GM21717 (cell line): ENCODE measurements at regions not wholly inside any gene's neighbourhood (a gene's known extent, or its start where the extent isn't known, plus 50 kb on each side); places are given as distances from the start of the nearest gene placed in this dataset.

ENCODE experiments used
- ATAC-seq: cut with Tn5 transposase; IDR thresholded peaks from one replicate; pipeline ENCODE4 v1.9.1; 2021; ENCODE audit warnings: mild to moderate bottlenecking, moderate library complexity; ENCODE audit not compliant: unreplicated experiment

DNA sequence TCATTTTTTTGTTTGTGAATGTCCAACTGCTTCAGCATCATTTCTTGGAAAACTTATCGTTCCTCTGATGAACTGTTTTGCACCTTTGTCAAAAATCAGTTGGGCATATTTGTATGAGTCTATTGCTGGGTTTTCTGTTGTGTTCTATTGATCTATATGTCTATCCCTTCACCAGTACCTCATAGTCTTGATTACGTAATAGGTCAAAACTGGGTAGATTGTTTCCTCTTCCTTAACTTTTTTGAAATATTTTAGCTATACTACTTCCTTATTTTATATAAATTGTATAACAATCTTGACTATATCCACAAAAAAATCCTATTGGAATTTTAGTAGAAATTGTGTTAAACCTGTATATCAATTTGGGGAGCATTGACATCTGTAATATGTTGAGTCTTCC, 104.1 kb upstream of the PALS2 start:
- no peak for ATAC-seq

DNA sequence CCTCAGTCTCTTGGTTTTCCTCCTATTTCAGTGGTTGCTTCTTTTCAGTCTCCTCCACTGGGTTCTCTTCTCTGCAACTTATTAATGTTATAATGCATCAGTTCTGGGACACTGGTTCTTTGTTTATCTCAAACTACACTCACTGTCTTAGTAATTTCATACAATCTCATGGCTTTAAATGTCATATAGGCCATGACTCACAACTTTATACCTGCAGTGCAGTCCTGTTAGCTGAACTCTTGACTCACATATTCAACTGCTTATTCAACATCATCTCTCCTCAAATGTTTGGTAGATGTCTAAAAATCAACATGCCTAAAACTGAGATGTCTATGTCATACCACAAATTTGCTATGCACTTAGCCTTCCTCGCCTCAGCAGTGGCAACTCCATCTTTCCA, 101.2 kb upstream of the PALS2 start:
- no peak for ATAC-seq

DNA sequence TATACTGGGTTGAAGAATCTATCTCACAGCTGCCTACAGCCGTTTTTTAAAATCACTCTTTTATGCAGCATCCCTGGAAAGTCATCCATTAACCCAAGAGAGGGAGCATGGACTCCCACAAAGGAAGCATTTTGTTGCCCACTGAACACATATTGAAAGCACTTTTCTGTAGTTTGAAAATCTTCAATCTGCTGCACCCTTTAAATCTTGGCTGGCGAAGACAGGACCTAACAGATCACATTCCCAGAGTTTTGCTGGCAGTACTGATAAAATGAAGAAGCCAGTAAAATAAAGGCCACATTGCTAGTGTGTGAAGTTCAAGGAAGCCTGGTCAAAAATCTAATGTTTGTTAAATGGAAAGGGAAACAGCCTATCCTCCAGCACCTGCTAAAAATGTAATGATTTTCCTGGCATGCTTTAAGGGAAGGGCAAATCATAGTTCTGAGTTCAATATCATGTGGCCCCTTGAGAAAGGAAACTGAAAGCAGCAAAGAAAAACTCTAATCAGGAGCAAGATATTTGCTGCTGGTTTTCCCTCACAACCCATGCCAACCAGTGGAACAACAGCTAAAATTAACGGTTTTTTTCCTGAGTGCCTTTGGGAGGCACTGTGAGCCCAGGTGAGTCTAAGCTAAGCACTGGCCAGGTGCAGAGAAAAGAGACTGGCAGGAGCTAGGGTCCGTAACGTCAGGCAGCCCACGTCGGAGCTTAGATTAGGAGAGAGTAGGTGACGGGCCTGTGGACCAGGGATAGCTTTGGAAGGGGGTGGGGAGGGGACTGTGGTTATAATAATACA, 97.9 kb upstream of the PALS2 start:
- no peak for ATAC-seq

- ATAC-seq, result no peak
These were observed 97.0 kb upstream of the PALS2 start for GRCh38 chr7:24476227-24476626.

GRCh38 chr7:24477398-24478136, 95.7 kb upstream of the PALS2 start:
- ATAC-seq, result no peak

GRCh38 chr7:24478137-24478655, 95.1 kb upstream of the PALS2 start:
- no peak for ATAC-seq

- no peak for ATAC-seq
These were observed 92.8 kb upstream of the PALS2 start for GRCh38 chr7:24480501-24480900.

DNA sequence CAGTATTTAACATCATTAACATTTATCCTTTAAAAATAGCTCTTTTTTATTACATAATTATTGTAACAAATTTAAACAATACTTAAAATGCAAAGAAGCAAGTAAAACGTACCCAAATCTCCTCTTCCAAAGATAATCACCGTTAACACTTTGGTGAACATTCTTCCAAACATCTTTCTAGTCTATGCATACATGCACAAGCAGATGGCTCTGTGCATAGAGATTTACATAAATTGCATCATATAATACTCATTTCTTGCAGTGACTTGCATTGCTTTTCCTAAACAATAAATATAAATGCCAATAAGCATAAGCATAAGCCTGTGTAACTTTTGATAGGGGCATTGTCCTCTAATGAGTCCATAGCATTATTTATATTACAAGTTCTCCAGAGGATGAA, 89.4 kb upstream of the PALS2 start:
- no peak for ATAC-seq

DNA sequence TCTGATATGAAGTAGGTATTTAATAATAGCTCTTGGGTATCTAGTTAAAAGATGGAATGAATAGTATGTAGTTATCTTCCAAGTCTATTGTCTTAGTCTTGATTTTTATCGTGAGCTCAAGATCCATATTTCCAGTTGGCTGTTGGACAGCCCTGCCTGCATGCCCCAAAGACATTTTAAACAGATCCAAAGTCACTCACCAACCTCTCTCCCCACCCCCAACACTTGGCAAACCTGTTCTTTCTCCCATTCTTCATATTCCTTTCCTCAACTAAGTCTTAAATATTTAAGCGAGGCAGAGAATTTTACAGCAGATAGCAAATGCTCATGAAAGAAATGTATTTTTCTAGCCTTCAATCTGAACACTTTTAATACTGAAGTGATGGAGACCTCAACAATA, 80.7 kb upstream of the PALS2 start:
- no peak for ATAC-seq

GRCh38 chr7:24494832-24495231, 78.4 kb upstream of the PALS2 start:
- no peak for ATAC-seq

- ATAC-seq, result no peak
These were observed 77.2 kb upstream of the PALS2 start for GRCh38 chr7:24496036-24496435.

DNA sequence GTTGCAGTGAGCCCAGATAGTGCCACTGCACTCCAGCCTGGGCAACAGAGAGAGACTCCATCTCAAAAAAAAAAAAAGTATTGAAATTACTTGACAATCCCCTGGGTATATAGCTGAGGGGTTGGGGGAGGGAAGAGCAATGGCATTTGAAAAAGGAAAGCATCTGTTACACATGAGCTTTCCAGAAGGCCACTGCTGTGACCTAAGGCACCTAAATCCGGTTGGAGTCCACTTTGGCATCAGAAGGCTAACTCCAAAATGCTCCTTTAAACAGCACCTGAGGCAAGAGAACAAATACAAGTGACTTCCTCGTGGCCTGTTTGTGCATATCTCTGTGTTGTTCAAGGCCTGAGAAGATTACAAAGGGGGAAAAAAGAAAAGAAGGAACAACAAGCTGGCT, 74.8 kb upstream of the PALS2 start:
- no peak for ATAC-seq

- no peak for ATAC-seq
These were observed 73.4 kb upstream of the PALS2 start for GRCh38 chr7:24499871-24500270.

DNA sequence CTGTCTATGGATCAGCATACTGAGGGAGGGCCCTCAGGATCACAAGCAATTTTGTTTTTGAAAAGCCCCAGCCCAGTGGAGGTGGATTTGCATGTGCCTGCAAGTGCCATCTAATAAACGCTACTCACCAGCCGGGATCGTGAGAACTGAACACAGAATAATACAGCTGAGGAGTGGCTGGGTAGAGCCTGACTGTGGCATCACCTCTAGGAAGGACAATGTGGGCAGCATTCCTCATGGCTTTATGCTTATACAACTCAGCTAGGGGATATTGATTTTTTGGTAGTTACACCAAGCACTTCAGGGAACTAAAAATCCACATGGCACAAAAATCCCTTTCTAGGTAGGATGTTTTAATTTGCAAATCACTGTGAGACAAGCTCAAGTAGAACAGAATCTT, 72.7 kb upstream of the PALS2 start:
- no peak for ATAC-seq

DNA sequence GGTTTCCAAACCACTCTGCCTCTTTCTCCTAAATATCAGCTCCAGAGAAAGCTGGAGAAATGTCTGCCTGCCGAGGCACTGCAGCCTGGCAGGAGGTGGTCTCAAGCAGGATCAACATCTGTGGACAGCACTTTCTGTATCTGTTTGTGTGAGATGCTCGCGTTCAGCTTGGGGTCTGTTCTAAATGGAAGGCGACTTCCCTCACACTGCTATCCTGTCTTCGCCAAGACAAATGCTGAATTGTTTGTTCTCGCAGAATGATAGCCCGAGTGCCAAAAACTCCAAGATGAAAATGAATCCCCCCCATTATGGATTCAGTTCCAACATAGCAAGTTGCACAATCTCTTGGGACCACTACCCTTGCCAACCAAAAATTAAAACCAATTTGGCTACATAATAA, 72.2 kb upstream of the PALS2 start:
- ATAC-seq, result no peak

GRCh38 chr7:24501443-24502134, 71.7 kb upstream of the PALS2 start:
- no peak for ATAC-seq

- ATAC-seq, result no peak
These were observed 71.1 kb upstream of the PALS2 start for GRCh38 chr7:24502135-24502488.

GRCh38 chr7:24503506-24503905, 69.7 kb upstream of the PALS2 start:
- ATAC-seq, result no peak

GRCh38 chr7:24504040-24504439, 69.2 kb upstream of the PALS2 start:
- no peak for ATAC-seq

DNA sequence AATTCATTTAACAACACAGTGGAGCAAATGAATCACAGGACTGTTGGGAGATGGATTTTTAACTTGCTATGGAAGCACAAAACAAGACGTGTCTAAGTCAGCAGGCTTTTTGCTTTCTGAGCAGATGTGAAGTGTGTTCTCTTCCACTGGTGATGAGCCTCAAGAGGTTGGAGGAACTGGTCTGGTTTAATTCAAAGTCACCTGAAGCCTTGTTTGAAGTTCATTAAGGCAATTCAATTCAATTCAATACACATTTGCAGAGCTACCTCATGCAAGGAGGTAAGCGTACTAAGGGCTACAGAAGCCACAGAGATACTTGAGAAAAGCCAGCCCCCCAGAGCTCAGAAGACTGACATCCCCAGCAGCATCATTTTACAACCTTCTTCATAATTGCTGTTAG, 68.4 kb upstream of the PALS2 start:
- ATAC-seq, result no peak

DNA sequence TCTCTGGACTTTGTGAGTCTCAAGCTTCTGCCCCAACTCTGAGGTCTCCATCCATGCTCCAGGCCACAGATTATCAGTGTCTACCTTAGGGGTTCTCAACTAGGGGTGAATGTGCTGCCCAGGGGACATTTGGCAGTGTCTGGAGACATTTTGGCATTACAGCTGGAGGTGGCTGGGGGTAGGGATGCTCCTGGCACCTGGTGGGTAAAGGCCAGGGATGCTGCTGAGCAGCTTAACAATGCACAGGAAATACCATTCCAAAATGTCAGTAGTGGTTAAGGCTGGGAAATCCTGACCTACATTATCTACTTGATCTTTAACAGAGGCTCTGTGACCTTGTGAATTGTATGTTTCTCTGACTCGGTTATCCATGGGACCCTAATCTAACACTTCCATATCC, 67.3 kb upstream of the PALS2 start:
- ATAC-seq, result no peak

DNA sequence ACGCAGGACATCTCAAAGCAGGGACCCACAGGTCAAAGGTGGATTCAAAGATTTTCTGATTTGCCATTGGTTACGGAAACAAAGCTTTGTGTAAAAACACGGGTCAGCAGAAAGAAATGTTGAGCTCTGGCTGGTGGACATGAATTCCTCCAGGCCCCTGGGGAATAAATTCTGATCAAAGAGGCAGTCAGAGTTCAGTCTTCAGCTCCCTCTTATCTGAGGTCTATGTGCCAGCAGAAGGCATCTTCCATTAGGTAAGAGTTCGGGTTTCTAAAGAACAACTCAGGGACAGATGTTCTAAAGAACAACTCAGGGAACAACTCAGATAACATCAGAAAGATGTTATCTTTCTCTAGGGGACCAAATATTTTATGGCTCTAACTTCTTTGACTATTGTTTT, 64.9 kb upstream of the PALS2 start:
- ATAC-seq, result no peak
